GM12878 (cell line): ENCODE measurements at regions not wholly inside any gene's neighbourhood (a gene's known extent, or its start where the extent isn't known, plus 50 kb on each side); places are given as distances from the start of the nearest gene placed in this dataset.

Experiments
- ATAC-seq: fragments of 200-7000 bp; cut with Tn5 transposase; 3 replicates; pipeline ENCODE4 v1.9.1; 2020; ENCODE audit warnings: mild to moderate bottlenecking, moderate library complexity
- BruUV-seq: library from RNA; stranded (reverse); fragments of 400-500 nt; replicated peaks from 2 replicates; lab custom pipeline; 2021; lab: Mats Ljungman, UMichigan
- CTCF ChIA-PET: fragments of 300-600 bp; sonication (Branson Sonifier 250); formaldehyde crosslinking; extraction: SDS; loops from one replicate; lab custom pipeline; 2021; ENCODE audit warnings: inconsistent platforms; lab: Yijun Ruan, JAX
- POLR2A ChIA-PET: fragments of 350-600 bp; formaldehyde crosslinking; extraction: SDS; loops from one replicate; lab custom pipeline; 2021; ENCODE audit warnings: inconsistent platforms; lab: Charles Lee
- RAD21 ChIA-PET: fragments of 300-600 bp; sonication (Branson Sonifier 250); formaldehyde crosslinking; loops from one replicate; lab custom pipeline; 2023; ENCODE audit warnings: antibody characterized with exemption; ENCODE audit not compliant: unreplicated experiment; lab: Charles Lee
- SMC1A ChIA-PET: fragments of 300-600 bp; sonication (Branson Sonifier 250); formaldehyde crosslinking; loops from one replicate; lab custom pipeline; 2023; ENCODE audit not compliant: unreplicated experiment, uncharacterized antibody; lab: Charles Lee
- DNase-seq: peaks from one replicate; pipeline ENCODE4 v3.0.0-alpha.2; 2011; ENCODE audit warnings: low read depth, low spot score
- FAIRE-seq: peaks from 3 replicates; lab custom pipeline; 2011; peaks lifted over from hg19 to GRCh38; lab: Jason Lieb, UNC
- H2AFZ ChIP-seq: 2 replicates; pipeline ENCODE4 v1.6.0; 2011; ENCODE audit warnings: low read depth, low read length, control low read depth; ENCODE audit not compliant: control insufficient read depth
- H3K27ac ChIP-seq: 2 replicates; pipeline ENCODE4 v1.5.1; 2011; ENCODE audit warnings: control low read depth; ENCODE audit not compliant: control insufficient read depth, insufficient read depth
- H3K27me3 ChIP-seq, 2 experiments: replicated peaks in 1 of 2; 2 replicates each; pipeline versions ENCODE4 v1.6.0 to v1.6.1; 2011; ENCODE audit warnings: low read length in 1 of 2; ENCODE audit not compliant: control insufficient read depth in 2 of 2, insufficient read depth in 2 of 2
- H3K36me3 ChIP-seq, 2 experiments: 2 replicates each; pipeline ENCODE4 v1.5.1; 2011; ENCODE audit warnings: low read length in 1 of 2; ENCODE audit not compliant: control insufficient read depth in 2 of 2, insufficient read depth in 2 of 2
- H3K4me1 ChIP-seq: 2 replicates; pipeline ENCODE4 v1.6.1; 2011; ENCODE audit warnings: mild to moderate bottlenecking, low read length, moderate library complexity, mixed read lengths; ENCODE audit not compliant: control insufficient read depth, insufficient read depth
- H3K4me2 ChIP-seq: 2 replicates; pipeline ENCODE4 v1.6.0; 2011; ENCODE audit warnings: control low read depth; ENCODE audit not compliant: control insufficient read depth, insufficient read depth
- H3K4me3 ChIP-seq: fragments of 200-600 bp; sonication (generic); 2 replicates; pipeline ENCODE4 v1.5.1; 2016
- H3K79me2 ChIP-seq: 2 replicates; pipeline ENCODE4 v1.6.0; 2011; ENCODE audit warnings: low read length; ENCODE audit not compliant: control insufficient read depth, insufficient read depth
- H3K9ac ChIP-seq: 2 replicates; pipeline ENCODE4 v1.8.0; 2011; ENCODE audit warnings: low read length, control low read depth, mixed read lengths; ENCODE audit not compliant: control insufficient read depth, insufficient read depth
- H3K9me3 ChIP-seq: replicated peaks from 3 replicates; pipeline ENCODE4 v1.5.1; 2011; ENCODE audit warnings: mild to moderate bottlenecking, low read length; ENCODE audit not compliant: control insufficient read depth, insufficient read depth
- H4K20me1 ChIP-seq: 2 replicates; pipeline ENCODE4 v1.6.0; 2011; ENCODE audit not compliant: control insufficient read depth, insufficient read depth
- BCLAF1 ChIP-seq: fragments of 450-650 bp; IDR thresholded peaks from 2 replicates; pipeline ENCODE4 v1.6.1; 2017; ENCODE audit warnings: antibody characterized with exemption, mild to moderate bottlenecking, moderate library complexity
- ETV6 ChIP-seq, 2 experiments: fragments of 450-650 bp in 1 of 2; IDR thresholded peaks in 1 of 2; conservative IDR thresholded peaks in 1 of 2; 2 replicates each; pipeline ENCODE4 v1.6.1; 2014; ENCODE audit warnings: antibody characterized with exemption in 1 of 2, borderline replicate concordance in 1 of 2, low read depth in 1 of 2, mild to moderate bottlenecking in 1 of 2, moderate library complexity in 1 of 2
- EZH2 ChIP-seq: IDR thresholded peaks from 2 replicates; pipeline ENCODE4 v1.6.1; 2012; ENCODE audit warnings: low read depth, mild to moderate bottlenecking, control low read depth, inconsistent platforms, low read length, borderline replicate concordance; ENCODE audit not compliant: control insufficient read depth
- FOXM1 ChIP-seq: IDR thresholded peaks from 2 replicates; pipeline ENCODE4 v1.6.1; 2012; ENCODE audit warnings: low read depth, mild to moderate bottlenecking, inconsistent platforms, low read length, moderate library complexity
- MYC ChIP-seq: IDR thresholded peaks from 2 replicates; pipeline ENCODE4 v1.6.1; 2011; ENCODE audit warnings: mild to moderate bottlenecking, low read length, moderate library complexity, inconsistent platforms; ENCODE audit not compliant: insufficient read depth, insufficient replicate concordance, insufficient read length, severe bottlenecking
- PML ChIP-seq: IDR thresholded peaks from 2 replicates; pipeline ENCODE4 v1.6.1; 2012; ENCODE audit warnings: low read length, inconsistent platforms
- POLR2A ChIP-seq: IDR thresholded peaks from 2 replicates; pipeline ENCODE4 v1.6.1; 2011; ENCODE audit warnings: low read depth, mild to moderate bottlenecking, low read length
- RAD51 ChIP-seq: fragments of 450-650 bp; IDR thresholded peaks from 2 replicates; pipeline ENCODE4 v1.6.1; 2016; ENCODE audit warnings: moderate library complexity, mild to moderate bottlenecking, inconsistent platforms
- RB1 ChIP-seq: fragments of 450-650 bp; formaldehyde crosslinking; IDR thresholded peaks from 2 replicates; pipeline ENCODE4 v1.6.1; 2017; ENCODE audit warnings: mild to moderate bottlenecking, borderline replicate concordance
- RUNX3 ChIP-seq: IDR thresholded peaks from 2 replicates; pipeline ENCODE4 v1.6.1; 2012; ENCODE audit warnings: low read length, inconsistent platforms
- SMAD1 ChIP-seq: fragments of 450-650 bp; IDR thresholded peaks from 2 replicates; pipeline ENCODE4 v1.6.1; 2018; ENCODE audit warnings: mild to moderate bottlenecking, low read depth; ENCODE audit not compliant: partially characterized antibody
- SP1 ChIP-seq: IDR thresholded peaks from one replicate; pipeline ENCODE4 v1.6.1; 2011; ENCODE audit warnings: low read depth, low read length
- SPI1 ChIP-seq: IDR thresholded peaks from 2 replicates; pipeline ENCODE4 v1.6.1; 2011; ENCODE audit warnings: low read depth, mild to moderate bottlenecking, low read length, moderate library complexity, borderline replicate concordance; ENCODE audit not compliant: insufficient read depth
- TCF7 ChIP-seq: IDR thresholded peaks from 2 replicates; pipeline ENCODE4 v1.6.1; 2014; ENCODE audit warnings: antibody characterized with exemption, borderline replicate concordance
- YBX1 ChIP-seq: fragments of 450-650 bp; IDR thresholded peaks from 2 replicates; pipeline ENCODE4 v1.6.1; 2016; ENCODE audit warnings: antibody characterized with exemption
- YY1 ChIP-seq: IDR thresholded peaks from 2 replicates; pipeline ENCODE4 v1.6.1; 2011; ENCODE audit warnings: low read depth, mild to moderate bottlenecking, low read length
- ZBTB33 ChIP-seq: fragments of 450-650 bp; IDR thresholded peaks from 2 replicates; pipeline ENCODE4 v1.6.1; 2017; ENCODE audit warnings: mild to moderate bottlenecking
- in situ Hi-C: fragments of 300-500 bp; cut with MboI; formaldehyde crosslinking; loops from 9 replicates; pipeline ENCODE4 v1.14.3; 2018; ENCODE audit warnings: mixed read lengths
- intact Hi-C: fragments of 100-400 bp; cut with micrococcal nuclease; formaldehyde crosslinking; loops from one replicate; pipeline ENCODE4 v1.14.2; 2022; ENCODE audit not compliant: unreplicated experiment

GRCh38 chr9:3006851-3007250 is 163.0 kb upstream of the PUM3 start:
- Histone ChIP-seq H3K9ac (no peak overlapping the region), H3K79me2 (no peaks in the 10 kb centered on the region), H3K27ac (no peak overlapping the region), H3K36me3 (no peaks in the 10 kb centered on the region), H3K4me1 (no peaks in the 10 kb centered on the region), H2AFZ (no peak overlapping the region), H3K27me3 (no peaks in the 10 kb centered on the region), H3K4me2 (no peak overlapping the region), H4K20me1 (no peaks in the 10 kb centered on the region), H3K4me3 (no peak overlapping the region), H3K9me3 (no peaks in the 10 kb centered on the region; the same call in 2 of the 3 replicates)
- no peak for FAIRE-seq
- no TSS peak for BruUV-seq
- TF ChIP-seq EZH2, result no peak
- TF ChIP-seq SPI1, result no peak
- no peak for TF ChIP-seq RB1
- no peak for TF ChIP-seq POLR2A
- no peak for TF ChIP-seq SMAD1
- no peak for TF ChIP-seq BCLAF1
- TF ChIP-seq YBX1, result no peak
- no peak for TF ChIP-seq PML
- TF ChIP-seq ETV6 (conservative IDR thresholded peaks at IDR 0.05 in 1 of 2, IDR thresholded peaks at IDR 0.05 in 1 of 2; ENCODE audit: borderline replicate concordance in 1 of 2, low read depth in 1 of 2), result no peak
- no peak for TF ChIP-seq FOXM1
- TF ChIP-seq TCF7, result no peak
- no peak for TF ChIP-seq MYC
- no peak for TF ChIP-seq RUNX3
- no peak for TF ChIP-seq SP1
- no peak for TF ChIP-seq RAD51
- TF ChIP-seq ZBTB33, result no peak
- no peak for TF ChIP-seq YY1
- no peak for ATAC-seq
- ChIA-PET POLR2A (no interaction called here), SMC1A (no interaction called here), RAD21 (no interaction called here), CTCF (interaction anchor here (1.6 kb wide), 1 partner anchor 12 kb away, joined by 3 read pairs; no protein-coding TSS in a partner anchor)
- intact Hi-C loops, result no loop called here
- no peak for DNase-seq
- in situ Hi-C loops, result no loop called here
